ENCODE measurements at regions not wholly inside any gene's neighbourhood (a gene's known extent, or its start where the extent isn't known, plus 50 kb on each side); places are given as distances from the start of the nearest gene placed in this dataset.
A peak's percentile ranks its signal among the peaks of the same experiment; 100 is the strongest.
"Not testable (repeated sequence)": the region's sequence is repeated elsewhere in the genome, so short reads cannot be mapped to it uniquely, and the experiment has no call there.

- DNase-seq (ENCODE audit: low read depth in 3 of 3): peak; percentile 81 to 99 (median 97)
Measured at GRCh38 chr14:105999361-106000028, 473.1 kb downstream of the TMEM121 start.

GRCh38 chr14:106000029-106000511, 473.7 kb downstream of the TMEM121 start:
- peak in 2 of 3 donors; percentile 60 to 78 for DNase-seq (ENCODE audit: low read depth in 3 of 3)

GRCh38 chr14:106001277-106001676, 474.9 kb downstream of the TMEM121 start:
- DNase-seq (ENCODE audit: low read depth in 3 of 3): not testable (repeated sequence)

- DNase-seq (ENCODE audit: low read depth in 3 of 3): no peak
Measured at GRCh38 chr14:106003351-106003750, 477.0 kb downstream of the TMEM121 start.

GRCh38 chr14:106004937-106005795, 478.8 kb downstream of the TMEM121 start:
- peak in 2 of 3 donors; percentile 39 to 59 for DNase-seq (ENCODE audit: low read depth in 3 of 3)

GRCh38 chr14:106006043-106006442, 479.7 kb downstream of the TMEM121 start:
- DNase-seq (ENCODE audit: low read depth in 3 of 3): peak in 1 of 3 donors; percentile 78

- DNase-seq (ENCODE audit: low read depth in 3 of 3): not testable (repeated sequence)
Measured at GRCh38 chr14:106006716-106007115, 480.3 kb downstream of the TMEM121 start.

GRCh38 chr14:106010783-106011182, 484.4 kb downstream of the TMEM121 start:
- DNase-seq (ENCODE audit: low read depth in 3 of 3): no peak

- peak; percentile 75 to 85 (median 85) for DNase-seq (ENCODE audit: low read depth in 3 of 3)
Measured at GRCh38 chr14:106011631-106012360, 485.4 kb downstream of the TMEM121 start.

- DNase-seq (ENCODE audit: low read depth in 3 of 3): not testable (repeated sequence)
Measured at GRCh38 chr14:106012361-106012725, 486.0 kb downstream of the TMEM121 start.

GRCh38 chr14:106013879-106014376, 487.5 kb downstream of the TMEM121 start:
- no peak for DNase-seq (ENCODE audit: low read depth in 3 of 3)

- not testable (repeated sequence) for DNase-seq (ENCODE audit: low read depth in 3 of 3)
Measured at GRCh38 chr14:106017952-106018351, 491.6 kb downstream of the TMEM121 start.

GRCh38 chr14:106021832-106022231, 495.4 kb downstream of the TMEM121 start:
- DNase-seq (ENCODE audit: low read depth in 3 of 3): no peak

GRCh38 chr14:106022648-106023047, 496.3 kb downstream of the TMEM121 start:
- not testable (repeated sequence) for DNase-seq (ENCODE audit: low read depth in 3 of 3)

- DNase-seq (ENCODE audit: low read depth in 3 of 3): no peak
Measured at GRCh38 chr14:106023411-106023810, 497.0 kb downstream of the TMEM121 start.

- DNase-seq (ENCODE audit: low read depth in 3 of 3): no peak
Measured at GRCh38 chr14:106024983-106025604, 498.7 kb downstream of the TMEM121 start.

- DNase-seq (ENCODE audit: low read depth in 3 of 3): no peak
Measured at GRCh38 chr14:106026026-106026425, 499.6 kb downstream of the TMEM121 start.

GRCh38 chr14:106027759-106028158, 501.4 kb downstream of the TMEM121 start:
- DNase-seq (ENCODE audit: low read depth in 3 of 3): not testable (repeated sequence)

- no peak for DNase-seq (ENCODE audit: low read depth in 3 of 3)
Measured at GRCh38 chr14:106029959-106030358, 503.6 kb downstream of the TMEM121 start.

GRCh38 chr14:106037380-106037779, 511.0 kb downstream of the TMEM121 start:
- no peak for DNase-seq (ENCODE audit: low read depth in 3 of 3)

- no peak for DNase-seq (ENCODE audit: low read depth in 3 of 3)
Measured at GRCh38 chr14:106038263-106038662, 511.9 kb downstream of the TMEM121 start.

All from stimulated activated CD4-positive, alpha-beta T cell treated with anti-CD3 and anti-CD28 coated beads, TNF-alpha, amount 100 ng/mL, for 48 hours (primary cell).